ENCODE measurements at regions not wholly inside any gene's neighbourhood (a gene's known extent, or its start where the extent isn't known, plus 50 kb on each side); places are given as distances from the start of the nearest gene placed in this dataset.
A peak's percentile ranks its signal among the peaks of the same experiment; 100 is the strongest.
"Not testable (repeated sequence)": the region's sequence is repeated elsewhere in the genome, so short reads cannot be mapped to it uniquely, and the experiment has no call there.

GRCh38 chr16:88274847-88275246 lies 107.9 kb upstream of the ZNF469 start:
- FAIRE-seq (no peak), DNase-seq (ENCODE audit: insufficient read length, low spot score) (no peak)
- TF ChIP-seq CTCF (IDR thresholded peaks at IDR 0.05; ENCODE audit: insufficient read depth, missing control alignments), result no peak

GRCh38 chr16:88275336-88276122 lies 107.2 kb upstream of the ZNF469 start:
- FAIRE-seq; DNase-seq (ENCODE audit: insufficient read length, low spot score): not testable (repeated sequence)

GRCh38 chr16:88276123-88276588 lies 106.6 kb upstream of the ZNF469 start:
- DNase-seq (ENCODE audit: insufficient read length, low spot score), result not testable (repeated sequence)

GRCh38 chr16:88276591-88276990 lies 106.2 kb upstream of the ZNF469 start:
- DNase-seq (ENCODE audit: insufficient read length, low spot score) (no peak), FAIRE-seq (no peak)
- TF ChIP-seq CTCF (IDR thresholded peaks at IDR 0.05; ENCODE audit: insufficient read depth, missing control alignments), result no peak

More at GRCh38 chr16:88276123-88276588, 106.6 kb upstream of the ZNF469 start:
- FAIRE-seq, result not testable (repeated sequence)

GRCh38 chr16:88279998-88280397 lies 102.8 kb upstream of the ZNF469 start:
- FAIRE-seq (no peak), DNase-seq (ENCODE audit: insufficient read length, low spot score) (no peak)
- no peak for TF ChIP-seq CTCF (IDR thresholded peaks at IDR 0.05; ENCODE audit: insufficient read depth, missing control alignments)

- no peak for TF ChIP-seq CTCF (IDR thresholded peaks at IDR 0.05; ENCODE audit: insufficient read depth, missing control alignments)
- FAIRE-seq (no peak), DNase-seq (ENCODE audit: insufficient read length, low spot score) (no peak)
Observed at GRCh38 chr16:88281858-88282563, 100.7 kb upstream of the ZNF469 start.

- FAIRE-seq (no peak), DNase-seq (ENCODE audit: insufficient read length, low spot score) (peak; percentile 71)
- TF ChIP-seq CTCF (IDR thresholded peaks at IDR 0.05; ENCODE audit: insufficient read depth, missing control alignments), result no peak
Observed at GRCh38 chr16:88282564-88283395, 100.0 kb upstream of the ZNF469 start.

Data from D721Med (cell line).